Fibroblast of lung (primary cell): ENCODE measurements at regions not wholly inside any gene's neighbourhood (a gene's known extent, or its start where the extent isn't known, plus 50 kb on each side); places are given as distances from the start of the nearest gene placed in this dataset.

Experiments used
- CTCF ChIP-seq, 2 donors: IDR thresholded peaks in 1 of 2; conservative IDR thresholded peaks in 1 of 2; 1 replicate in 1 of 2; 2 replicates in 1 of 2; pipeline ENCODE4 v1.5.1; 2011 to 2012; ENCODE audit warnings: low read length in 2 of 2, control low read depth in 1 of 2, inconsistent platforms in 1 of 2, low read depth in 1 of 2, mild to moderate bottlenecking in 1 of 2
- EZH2 ChIP-seq: IDR thresholded peaks from 2 replicates; pipeline ENCODE4 v1.5.1; 2012; ENCODE audit warnings: low read length, control low read depth, mild to moderate bottlenecking; ENCODE audit errors: missing control alignments

- no peak for TF ChIP-seq CTCF (conservative IDR thresholded peaks at IDR 0.05 in 1 of 2, IDR thresholded peaks at IDR 0.05 in 1 of 2; ENCODE audit: low read depth in 1 of 2, low read length in 2 of 2)
- no peak for TF ChIP-seq EZH2
These were observed 232.0 kb upstream of the TMTC1 start for GRCh38 chr12:30015631-30016337.
